ENCODE measurements at regions not wholly inside any gene's neighbourhood (a gene's known extent, or its start where the extent isn't known, plus 50 kb on each side); places are given as distances from the start of the nearest gene placed in this dataset.
A peak's percentile ranks its signal among the peaks of the same experiment; 100 is the strongest.
"Not testable (repeated sequence)": the region's sequence is repeated elsewhere in the genome, so short reads cannot be mapped to it uniquely, and the experiment has no call there.

- Mint-ChIP-seq H3K27me3 (ENCODE audit: low read depth, poor library complexity) (peaks cover 4% of the 10 kb centered on the region), H3K4me3 (no peak overlapping the region), H3K4me1 (peaks cover 10% of the 10 kb centered on the region), H3K27ac (peak overlapping the region; percentile 17), H3K9me3 (peaks cover 14% of the 10 kb centered on the region), H3K36me3 (ENCODE audit: low read depth) (peaks cover 11% of the 10 kb centered on the region)
- TF ChIP-seq CTCF (IDR thresholded peaks at IDR 0.05) = no peak
- no peak for DNase-seq
These were observed 51.2 kb upstream of the SGCE start for GRCh38 chr7:94706996-94707740.

DNA sequence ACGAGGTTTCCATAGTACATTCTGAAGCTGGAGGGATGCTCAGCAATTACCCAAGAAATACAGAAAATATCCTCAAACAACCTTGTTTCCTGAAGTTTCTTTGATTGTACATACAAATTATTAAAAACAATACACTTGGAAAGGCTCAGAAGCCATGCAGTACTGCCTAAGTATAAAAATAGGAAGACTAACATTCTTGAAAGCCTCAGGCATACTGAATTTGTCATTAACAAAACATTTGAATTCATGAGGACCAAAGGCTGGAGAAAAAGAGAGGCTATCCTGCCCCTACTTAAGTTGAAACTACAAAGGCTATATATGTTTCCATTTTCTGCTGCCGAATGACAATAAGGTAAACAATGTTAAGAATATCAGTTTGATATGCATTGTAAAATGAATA, 54.3 kb upstream of the SGCE start:
- TF ChIP-seq CTCF (IDR thresholded peaks at IDR 0.05) = no peak
- Mint-ChIP-seq H3K36me3 (ENCODE audit: low read depth) (peaks cover 6% of the 10 kb centered on the region), H3K4me1 (peaks cover 5% of the 10 kb centered on the region), H3K4me3 (no peak overlapping the region), H3K27me3 (ENCODE audit: low read depth, poor library complexity) (peaks cover 4% of the 10 kb centered on the region), H3K27ac (no peak overlapping the region), H3K9me3 (peaks cover 14% of the 10 kb centered on the region)
- no peak for DNase-seq

DNA sequence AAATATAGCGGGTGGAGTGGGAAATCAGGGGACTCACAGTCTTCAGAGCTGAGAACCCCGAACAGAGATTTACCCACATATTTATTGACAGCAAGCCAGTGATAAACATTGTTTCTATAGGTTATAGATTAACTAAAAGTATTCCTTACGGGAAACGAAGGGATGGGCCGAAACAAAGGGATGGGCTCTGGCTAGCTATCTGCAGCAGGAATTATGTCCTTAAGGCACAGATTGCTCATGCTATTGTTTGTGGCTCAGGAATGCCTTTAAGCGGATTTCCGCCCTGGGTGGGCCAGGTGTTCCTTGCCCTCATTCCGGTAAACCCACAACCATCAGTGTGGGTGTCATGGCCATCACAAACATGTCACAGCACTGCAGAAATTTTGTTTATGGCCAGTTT, 66.4 kb upstream of the SGCE start:
- H3K27me3 Mint-ChIP-seq (ENCODE audit: low read depth, poor library complexity); DNase-seq; H3K4me1 Mint-ChIP-seq; H3K27ac Mint-ChIP-seq; H3K4me3 Mint-ChIP-seq: not testable (repeated sequence)
- peaks cover 32% of the 10 kb centered on the region for H3K9me3 Mint-ChIP-seq
- H3K36me3 Mint-ChIP-seq (ENCODE audit: low read depth) = peaks cover 16% of the 10 kb centered on the region

GRCh38 chr7:94728893-94729292, 73.0 kb upstream of the SGCE start:
- H3K36me3 Mint-ChIP-seq (ENCODE audit: low read depth) = peaks cover 24% of the 10 kb centered on the region

GRCh38 chr7:94738071-94738470, 82.1 kb upstream of the SGCE start:
- Mint-ChIP-seq H3K36me3 (ENCODE audit: low read depth) (no peaks in the 10 kb centered on the region), H3K4me1 (peaks cover 22% of the 10 kb centered on the region), H3K27ac (no peak overlapping the region), H3K27me3 (ENCODE audit: low read depth, poor library complexity) (no peaks in the 10 kb centered on the region), H3K9me3 (peaks cover 15% of the 10 kb centered on the region), H3K4me3 (no peak overlapping the region)
- no peak for TF ChIP-seq CTCF (IDR thresholded peaks at IDR 0.05)
- DNase-seq = no peak

More at GRCh38 chr7:94728893-94729292, 73.0 kb upstream of the SGCE start:
- not testable (repeated sequence) for H3K4me1 Mint-ChIP-seq; H3K4me3 Mint-ChIP-seq; H3K27ac Mint-ChIP-seq; DNase-seq; H3K27me3 Mint-ChIP-seq (ENCODE audit: low read depth, poor library complexity)
- peaks cover 41% of the 10 kb centered on the region for H3K9me3 Mint-ChIP-seq

DNA sequence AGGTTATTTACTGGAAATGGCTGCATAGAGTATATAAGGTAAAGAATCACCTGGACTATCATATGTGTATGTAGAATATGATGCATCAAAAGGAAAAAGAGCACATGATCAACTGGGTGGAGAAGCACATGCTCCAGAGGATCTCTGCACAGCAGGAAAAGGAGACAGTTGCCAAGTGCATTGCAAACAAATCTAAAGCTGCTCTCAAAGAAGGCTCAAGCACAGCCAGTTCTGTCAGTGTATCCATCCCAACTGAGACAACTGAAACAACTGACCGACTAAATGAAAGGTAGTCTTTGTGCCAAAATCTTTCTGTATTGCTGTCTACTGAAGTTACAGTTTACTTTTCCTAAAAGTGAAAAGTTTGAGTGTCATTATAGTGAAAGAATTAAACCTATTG, 83.2 kb upstream of the SGCE start:
- no peak for TF ChIP-seq CTCF (IDR thresholded peaks at IDR 0.05)
- peaks cover 30% of the 10 kb centered on the region for H3K4me1 Mint-ChIP-seq

DNA sequence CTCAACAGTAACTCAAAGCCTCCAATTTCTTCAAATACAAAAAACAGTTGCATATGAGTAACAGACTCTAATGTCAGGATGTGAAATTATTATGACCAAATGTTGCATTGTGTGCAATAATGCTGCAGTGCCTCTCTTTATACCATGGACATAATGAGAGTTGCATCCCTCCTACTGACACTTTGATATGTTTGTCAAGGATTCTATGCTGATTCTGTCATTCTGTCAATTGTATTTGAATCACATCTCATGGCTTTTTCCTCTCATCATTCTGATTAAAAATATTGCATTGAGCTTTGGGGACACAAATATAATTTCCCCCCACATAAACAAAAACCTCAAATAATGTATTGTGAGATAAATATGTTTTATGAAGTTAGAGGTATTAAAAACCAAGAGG, 84.6 kb upstream of the SGCE start:
- no peaks in the 10 kb centered on the region for H3K36me3 Mint-ChIP-seq (ENCODE audit: low read depth)
- no peak overlapping the region for H3K27ac Mint-ChIP-seq
- no peak overlapping the region for H3K4me3 Mint-ChIP-seq
- no peak for TF ChIP-seq CTCF (IDR thresholded peaks at IDR 0.05)
- H3K27me3 Mint-ChIP-seq (ENCODE audit: low read depth, poor library complexity) = peaks cover 5% of the 10 kb centered on the region
- no peak for DNase-seq
- H3K9me3 Mint-ChIP-seq = no peaks in the 10 kb centered on the region
- peaks cover 36% of the 10 kb centered on the region for H3K4me1 Mint-ChIP-seq

More for the DNA sequence above, 83.2 kb upstream of the SGCE start:
- no peak overlapping the region for H3K4me3 Mint-ChIP-seq
- peaks cover 11% of the 10 kb centered on the region for H3K9me3 Mint-ChIP-seq
- no peak overlapping the region for H3K27ac Mint-ChIP-seq
- no peaks in the 10 kb centered on the region for H3K36me3 Mint-ChIP-seq (ENCODE audit: low read depth)
- DNase-seq = no peak
- peaks cover 2% of the 10 kb centered on the region for H3K27me3 Mint-ChIP-seq (ENCODE audit: low read depth, poor library complexity)

Data from nephron progenitor cell (in vitro differentiated cells).